ENCODE measurements at regions not wholly inside any gene's neighbourhood (a gene's known extent, or its start where the extent isn't known, plus 50 kb on each side); places are given as distances from the start of the nearest gene placed in this dataset.

DNA sequence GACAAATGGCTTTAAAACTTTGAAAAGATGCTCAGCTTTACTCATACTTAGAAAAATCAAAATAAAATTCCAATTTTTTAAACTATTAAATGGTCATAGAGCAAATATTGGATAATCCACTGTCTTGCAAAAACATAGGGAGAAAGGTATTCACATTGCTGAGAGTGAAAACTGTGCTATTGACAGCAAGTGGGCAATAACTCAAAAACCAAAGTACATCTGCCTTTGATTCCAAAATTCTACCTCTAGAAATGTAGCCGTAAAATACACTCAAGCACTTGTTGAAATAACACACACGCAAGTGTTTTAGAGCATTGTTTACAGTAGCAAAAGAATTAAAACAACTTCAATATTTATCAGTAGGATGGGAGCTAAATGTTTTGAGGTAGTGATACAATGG is 210.6 kb upstream of the HS3ST3A1 start:
- Histone ChIP-seq H3K9me3 (ENCODE audit: control insufficient read depth in 1 of 2, low read length in 2 of 2) (no peaks in the 10 kb centered on the region), H3K27ac (ENCODE audit: low read depth, low read length) (no peak overlapping the region), H3K4me1 (ENCODE audit: control insufficient read depth in 1 of 2, insufficient read depth in 2 of 2, low read length in 2 of 2) (no peaks in the 10 kb centered on the region), H3K4me3 (ENCODE audit: low read depth in 1 of 2, low read length in 2 of 2) (no peak overlapping the region), H3K36me3 (ENCODE audit: control insufficient read depth in 1 of 2, insufficient read depth in 2 of 2, low read length in 2 of 2) (no peaks in the 10 kb centered on the region), H3K9ac (ENCODE audit: low read depth in 1 of 2, low read length in 2 of 2) (no peak overlapping the region), H3K27me3 (ENCODE audit: control insufficient read depth in 1 of 2, insufficient read depth in 2 of 2, low read length in 2 of 2) (no peaks in the 10 kb centered on the region)

DNA sequence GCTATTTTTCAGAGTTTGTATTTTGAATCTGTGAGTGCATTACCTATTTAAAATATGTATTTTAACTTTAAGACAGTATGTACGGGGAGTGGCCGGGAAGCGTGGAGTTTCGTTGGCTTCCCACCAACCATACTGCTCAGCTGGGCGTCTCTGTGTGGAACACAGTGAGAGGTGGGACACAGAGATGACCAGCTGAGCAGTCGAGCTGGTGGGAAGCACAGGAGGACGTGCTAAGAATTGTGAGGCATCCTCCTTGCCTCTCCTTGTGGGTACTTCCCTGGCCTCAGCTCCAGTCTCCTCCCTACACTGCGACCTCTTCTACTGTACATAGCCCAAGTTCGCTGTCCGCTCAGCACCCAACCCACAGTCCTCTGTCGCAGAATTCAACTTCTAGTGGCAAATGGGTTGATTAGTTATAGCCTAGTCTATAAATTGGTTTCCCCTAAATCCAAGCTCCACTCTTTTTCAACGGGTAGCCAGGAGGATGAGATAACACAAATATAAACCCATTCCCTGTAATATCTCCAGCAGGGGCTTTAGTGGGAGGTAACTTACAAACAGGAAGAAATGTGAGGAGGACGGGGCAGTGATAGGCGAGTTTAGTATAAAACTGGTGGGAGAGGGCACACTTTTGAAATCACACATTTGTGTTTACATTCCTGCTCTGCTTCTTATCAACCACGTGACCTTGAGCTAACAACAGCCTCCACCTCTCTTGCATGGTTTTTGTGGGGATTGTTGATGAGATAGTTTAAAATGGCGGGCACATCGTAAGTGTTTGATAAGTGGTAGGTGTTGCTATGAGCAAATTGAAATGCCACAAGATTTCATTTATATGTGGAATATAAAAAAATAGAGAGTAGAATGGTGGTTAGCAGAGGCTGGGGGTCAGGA is 211.9 kb upstream of the HS3ST3A1 start:
- no peak overlapping the region for H3K9ac ChIP-seq (ENCODE audit: low read depth in 1 of 2, low read length in 2 of 2)
- H3K4me3 ChIP-seq (ENCODE audit: low read depth in 1 of 2, low read length in 2 of 2) = no peak overlapping the region
- no peak overlapping the region for H3K27ac ChIP-seq (ENCODE audit: low read depth, low read length)
- H3K9me3 ChIP-seq (ENCODE audit: control insufficient read depth in 1 of 2, low read length in 2 of 2) = no peaks in the 10 kb centered on the region
- no peaks in the 10 kb centered on the region for H3K27me3 ChIP-seq (ENCODE audit: control insufficient read depth in 1 of 2, insufficient read depth in 2 of 2, low read length in 2 of 2)
- no peaks in the 10 kb centered on the region for H3K36me3 ChIP-seq (ENCODE audit: control insufficient read depth in 1 of 2, insufficient read depth in 2 of 2, low read length in 2 of 2)
- no peaks in the 10 kb centered on the region for H3K4me1 ChIP-seq (ENCODE audit: control insufficient read depth in 1 of 2, insufficient read depth in 2 of 2, low read length in 2 of 2)

- no peaks in the 10 kb centered on the region for H3K36me3 ChIP-seq (ENCODE audit: control insufficient read depth in 1 of 2, insufficient read depth in 2 of 2, low read length in 2 of 2)
- no peak overlapping the region for H3K27ac ChIP-seq (ENCODE audit: low read depth, low read length)
- H3K9ac ChIP-seq (ENCODE audit: low read depth in 1 of 2, low read length in 2 of 2) = no peak overlapping the region
- no peak overlapping the region for H3K4me3 ChIP-seq (ENCODE audit: low read depth in 1 of 2, low read length in 2 of 2)
- no peaks in the 10 kb centered on the region for H3K4me1 ChIP-seq (ENCODE audit: control insufficient read depth in 1 of 2, insufficient read depth in 2 of 2, low read length in 2 of 2)
- H3K27me3 ChIP-seq (ENCODE audit: control insufficient read depth in 1 of 2, insufficient read depth in 2 of 2, low read length in 2 of 2) = no peaks in the 10 kb centered on the region
- no peaks in the 10 kb centered on the region for H3K9me3 ChIP-seq (ENCODE audit: control insufficient read depth in 1 of 2, low read length in 2 of 2)
Observed at GRCh38 chr17:13822700-13823099, 221.0 kb upstream of the HS3ST3A1 start.

- no peak overlapping the region for H3K27ac ChIP-seq (ENCODE audit: low read depth, low read length)
- H3K36me3 ChIP-seq (ENCODE audit: control insufficient read depth in 1 of 2, insufficient read depth in 2 of 2, low read length in 2 of 2) = no peaks in the 10 kb centered on the region
- H3K4me1 ChIP-seq (ENCODE audit: control insufficient read depth in 1 of 2, insufficient read depth in 2 of 2, low read length in 2 of 2) = no peaks in the 10 kb centered on the region
- no peak overlapping the region for H3K9ac ChIP-seq (ENCODE audit: low read depth in 1 of 2, low read length in 2 of 2)
- no peaks in the 10 kb centered on the region for H3K9me3 ChIP-seq (ENCODE audit: control insufficient read depth in 1 of 2, low read length in 2 of 2)
- no peaks in the 10 kb centered on the region for H3K27me3 ChIP-seq (ENCODE audit: control insufficient read depth in 1 of 2, insufficient read depth in 2 of 2, low read length in 2 of 2)
- H3K4me3 ChIP-seq (ENCODE audit: low read depth in 1 of 2, low read length in 2 of 2) = no peak overlapping the region
Observed at GRCh38 chr17:13825526-13826040, 223.9 kb upstream of the HS3ST3A1 start.

DNA sequence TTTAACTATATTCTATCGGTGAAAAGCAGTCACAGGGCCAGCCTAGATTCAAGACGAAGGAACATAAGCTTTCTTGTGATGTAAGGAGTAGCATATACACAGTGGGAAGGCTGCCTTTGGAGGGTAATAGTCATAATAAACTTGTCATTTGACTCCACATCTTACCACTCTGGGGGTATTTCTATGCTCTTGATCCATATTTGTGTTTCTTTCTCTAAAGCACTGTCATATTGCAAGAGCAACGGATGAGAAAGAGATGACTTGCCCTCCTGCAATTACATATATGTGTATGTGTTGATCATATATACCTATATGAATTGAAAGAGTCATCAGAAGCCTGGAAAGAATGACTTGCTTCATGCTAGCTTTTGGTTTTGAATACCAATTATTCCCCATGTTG is 225.4 kb upstream of the HS3ST3A1 start:
- H3K4me3 ChIP-seq (ENCODE audit: low read depth in 1 of 2, low read length in 2 of 2) = no peak overlapping the region

DNA sequence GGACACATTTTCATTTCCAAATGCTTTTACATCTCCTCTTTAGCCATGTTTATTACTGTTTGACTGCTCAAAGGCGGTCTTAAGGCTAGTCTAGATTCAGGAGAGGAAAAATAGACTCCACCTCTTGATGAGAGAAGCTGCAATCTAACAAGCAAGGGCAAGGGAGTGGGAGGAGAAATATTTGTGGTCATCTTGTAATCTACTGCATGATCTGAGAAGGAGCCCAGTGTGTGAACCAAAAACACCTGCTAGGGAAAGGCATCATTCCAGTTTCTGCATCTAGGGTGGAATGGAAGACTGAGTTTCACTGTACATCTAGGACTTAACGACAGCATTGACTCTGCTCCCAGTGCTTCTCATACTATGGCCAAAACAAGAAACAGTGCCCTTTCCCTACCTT is 232.2 kb upstream of the HS3ST3A1 start:
- Histone ChIP-seq H3K36me3 (ENCODE audit: control insufficient read depth in 1 of 2, insufficient read depth in 2 of 2, low read length in 2 of 2) (no peaks in the 10 kb centered on the region), H3K9ac (ENCODE audit: low read depth in 1 of 2, low read length in 2 of 2) (no peak overlapping the region), H3K27me3 (ENCODE audit: control insufficient read depth in 1 of 2, insufficient read depth in 2 of 2, low read length in 2 of 2) (no peaks in the 10 kb centered on the region), H3K4me1 (ENCODE audit: control insufficient read depth in 1 of 2, insufficient read depth in 2 of 2, low read length in 2 of 2) (no peaks in the 10 kb centered on the region), H3K4me3 (ENCODE audit: low read depth in 1 of 2, low read length in 2 of 2) (no peak overlapping the region), H3K9me3 (ENCODE audit: control insufficient read depth in 1 of 2, low read length in 2 of 2) (no peaks in the 10 kb centered on the region), H3K27ac (ENCODE audit: low read depth, low read length) (no peak overlapping the region)

More for the DNA sequence above, 225.4 kb upstream of the HS3ST3A1 start:
- Histone ChIP-seq H3K27me3 (ENCODE audit: control insufficient read depth in 1 of 2, insufficient read depth in 2 of 2, low read length in 2 of 2) (no peaks in the 10 kb centered on the region), H3K4me1 (ENCODE audit: control insufficient read depth in 1 of 2, insufficient read depth in 2 of 2, low read length in 2 of 2) (no peaks in the 10 kb centered on the region), H3K27ac (ENCODE audit: low read depth, low read length) (no peak overlapping the region), H3K36me3 (ENCODE audit: control insufficient read depth in 1 of 2, insufficient read depth in 2 of 2, low read length in 2 of 2) (no peaks in the 10 kb centered on the region), H3K9ac (ENCODE audit: low read depth in 1 of 2, low read length in 2 of 2) (no peak overlapping the region), H3K9me3 (ENCODE audit: control insufficient read depth in 1 of 2, low read length in 2 of 2) (no peaks in the 10 kb centered on the region)

DNA sequence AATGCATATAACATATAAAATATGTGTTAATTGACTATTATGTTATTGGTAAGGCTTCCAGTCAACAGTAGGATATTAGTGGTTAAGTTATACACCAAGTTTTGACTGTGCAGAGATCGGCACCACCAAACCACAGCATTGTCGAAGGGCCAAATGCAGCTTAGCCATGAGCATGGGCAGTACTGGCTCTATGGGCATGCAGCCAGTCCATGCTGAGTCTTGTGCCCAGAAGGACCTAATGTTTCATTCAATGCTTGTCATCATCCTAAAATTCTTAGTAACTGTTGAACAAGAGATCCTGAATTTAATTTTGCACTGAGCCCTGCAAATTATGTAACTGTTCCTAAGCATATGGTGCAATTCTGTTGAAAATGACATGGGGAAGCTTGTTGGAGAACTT is 233.4 kb upstream of the HS3ST3A1 start:
- Histone ChIP-seq H3K4me3 (ENCODE audit: low read depth in 1 of 2, low read length in 2 of 2) (no peak overlapping the region), H3K27ac (ENCODE audit: low read depth, low read length) (no peak overlapping the region), H3K9ac (ENCODE audit: low read depth in 1 of 2, low read length in 2 of 2) (no peak overlapping the region), H3K9me3 (ENCODE audit: control insufficient read depth in 1 of 2, low read length in 2 of 2) (no peaks in the 10 kb centered on the region), H3K4me1 (ENCODE audit: control insufficient read depth in 1 of 2, insufficient read depth in 2 of 2, low read length in 2 of 2) (no peaks in the 10 kb centered on the region), H3K27me3 (ENCODE audit: control insufficient read depth in 1 of 2, insufficient read depth in 2 of 2, low read length in 2 of 2) (no peaks in the 10 kb centered on the region), H3K36me3 (ENCODE audit: control insufficient read depth in 1 of 2, insufficient read depth in 2 of 2, low read length in 2 of 2) (no peaks in the 10 kb centered on the region)

- Histone ChIP-seq H3K27ac (ENCODE audit: low read depth, low read length) (no peak overlapping the region), H3K4me1 (ENCODE audit: control insufficient read depth in 1 of 2, insufficient read depth in 2 of 2, low read length in 2 of 2) (no peaks in the 10 kb centered on the region), H3K27me3 (ENCODE audit: control insufficient read depth in 1 of 2, insufficient read depth in 2 of 2, low read length in 2 of 2) (no peaks in the 10 kb centered on the region), H3K9ac (ENCODE audit: low read depth in 1 of 2, low read length in 2 of 2) (no peak overlapping the region), H3K4me3 (ENCODE audit: low read depth in 1 of 2, low read length in 2 of 2) (no peak overlapping the region), H3K36me3 (ENCODE audit: control insufficient read depth in 1 of 2, insufficient read depth in 2 of 2, low read length in 2 of 2) (no peaks in the 10 kb centered on the region), H3K9me3 (ENCODE audit: control insufficient read depth in 1 of 2, low read length in 2 of 2) (no peaks in the 10 kb centered on the region)
Observed at GRCh38 chr17:13837417-13837816, 231.9 kb upstream of the COX10 start.

DNA sequence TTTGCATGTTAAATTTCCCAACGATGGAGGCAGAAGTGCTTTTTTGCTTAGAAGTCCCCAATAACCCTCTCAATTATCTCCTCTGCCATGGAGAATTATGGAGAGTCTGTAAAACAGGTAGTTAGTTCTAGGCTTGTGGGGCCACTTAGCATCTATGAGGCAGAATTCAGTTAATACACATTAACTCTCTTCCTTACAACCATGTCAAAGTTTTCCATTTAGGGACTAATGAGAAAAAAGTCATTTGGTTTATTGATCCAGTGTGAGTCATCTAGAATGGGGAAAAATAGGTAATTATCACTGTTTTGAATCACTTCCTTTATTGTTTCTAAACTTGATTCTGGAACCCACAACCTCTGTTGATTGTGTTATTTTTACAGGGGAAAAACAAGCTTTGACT is 229.1 kb upstream of the COX10 start:
- H3K4me3 ChIP-seq (ENCODE audit: low read depth in 1 of 2, low read length in 2 of 2) = no peak overlapping the region
- no peak overlapping the region for H3K9ac ChIP-seq (ENCODE audit: low read depth in 1 of 2, low read length in 2 of 2)
- H3K9me3 ChIP-seq (ENCODE audit: control insufficient read depth in 1 of 2, low read length in 2 of 2) = no peaks in the 10 kb centered on the region
- H3K27me3 ChIP-seq (ENCODE audit: control insufficient read depth in 1 of 2, insufficient read depth in 2 of 2, low read length in 2 of 2) = no peaks in the 10 kb centered on the region
- no peak overlapping the region for H3K27ac ChIP-seq (ENCODE audit: low read depth, low read length)
- H3K4me1 ChIP-seq (ENCODE audit: control insufficient read depth in 1 of 2, insufficient read depth in 2 of 2, low read length in 2 of 2) = no peaks in the 10 kb centered on the region
- H3K36me3 ChIP-seq (ENCODE audit: control insufficient read depth in 1 of 2, insufficient read depth in 2 of 2, low read length in 2 of 2) = no peaks in the 10 kb centered on the region

- Histone ChIP-seq H3K4me1 (ENCODE audit: control insufficient read depth in 1 of 2, insufficient read depth in 2 of 2, low read length in 2 of 2) (no peaks in the 10 kb centered on the region), H3K27ac (ENCODE audit: low read depth, low read length) (no peak overlapping the region), H3K27me3 (ENCODE audit: control insufficient read depth in 1 of 2, insufficient read depth in 2 of 2, low read length in 2 of 2) (no peaks in the 10 kb centered on the region), H3K9ac (ENCODE audit: low read depth in 1 of 2, low read length in 2 of 2) (no peak overlapping the region), H3K9me3 (ENCODE audit: control insufficient read depth in 1 of 2, low read length in 2 of 2) (no peaks in the 10 kb centered on the region), H3K36me3 (ENCODE audit: control insufficient read depth in 1 of 2, insufficient read depth in 2 of 2, low read length in 2 of 2) (no peaks in the 10 kb centered on the region), H3K4me3 (ENCODE audit: low read depth in 1 of 2, low read length in 2 of 2) (no peak overlapping the region)
Observed at GRCh38 chr17:13843862-13844635, 225.3 kb upstream of the COX10 start.

Measured in duodenal mucosa (tissue), 2 donors.